Small intestine (tissue), 7 donors: ENCODE measurements at regions not wholly inside any gene's neighbourhood (a gene's known extent, or its start where the extent isn't known, plus 50 kb on each side); places are given as distances from the start of the nearest gene placed in this dataset.

Source experiments
- DNase-seq, 2 donors: peaks; one replicate each; pipeline versions ENCODE4 v3.0.0 to v3.0.0-alpha.2; 2013
- FAIRE-seq: peaks from 2 replicates; lab custom pipeline; 2012; peaks lifted over from hg19 to GRCh38; lab: Jason Lieb, UNC
- H3K27ac ChIP-seq, 3 donors: one replicate each; pipeline ENCODE4 v1.5.1; 2013; ENCODE audit warnings: low read length in 2 of 3, mild to moderate bottlenecking in 2 of 3, control low read depth in 1 of 3, inconsistent platforms in 1 of 3, low read depth in 1 of 3, moderate library complexity in 1 of 3
- H3K27me3 ChIP-seq, 3 donors: one replicate each; pipeline ENCODE4 v1.6.1; 2013; ENCODE audit warnings: low read length in 3 of 3, inconsistent platforms in 1 of 3; ENCODE audit not compliant: control insufficient read depth in 3 of 3, insufficient read depth in 3 of 3
- H3K36me3 ChIP-seq, 3 donors: one replicate each; pipeline ENCODE4 v1.6.1; 2013; ENCODE audit warnings: low read length in 3 of 3, inconsistent platforms in 1 of 3, low read depth in 1 of 3, mild to moderate bottlenecking in 1 of 3, moderate library complexity in 1 of 3; ENCODE audit not compliant: control insufficient read depth in 3 of 3, insufficient read depth in 2 of 3
- H3K4me1 ChIP-seq, 3 donors: one replicate each; pipeline ENCODE4 v1.6.1; 2013; ENCODE audit warnings: low read length in 2 of 3, inconsistent platforms in 1 of 3, low read depth in 1 of 3, mild to moderate bottlenecking in 1 of 3, moderate library complexity in 1 of 3; ENCODE audit not compliant: control insufficient read depth in 3 of 3, insufficient read depth in 2 of 3
- H3K4me3 ChIP-seq, 3 donors: one replicate each; pipeline ENCODE4 v1.5.1; 2013; ENCODE audit warnings: low read length in 3 of 3, control low read depth in 1 of 3, inconsistent platforms in 1 of 3, low read depth in 1 of 3, mild to moderate bottlenecking in 1 of 3, moderate library complexity in 1 of 3
- H3K9me3 ChIP-seq, 2 donors: one replicate each; pipeline ENCODE4 v1.6.1; 2013; ENCODE audit warnings: low read depth in 1 of 2, low read length in 1 of 2; ENCODE audit not compliant: control insufficient read depth in 2 of 2, insufficient read depth in 1 of 2
- WGBS, 3 donors: extraction: QIAGEN DNeasy Blood & Tissue Kit; methylation state at CpG; one replicate each; pipeline ENCODE4 v1.1.7; 2013; 5-methylcytosine and 5-hydroxymethylcytosine counted together
- donor health status: healthy with polysubstance abuse.
- donor health status: control.
- donor health status: control.
- donor health status: Bipolar disorder and iron deficiency.
- donor health status: healthy.

- no peak for DNase-seq
- H3K27ac ChIP-seq, result no peak overlapping the region
- no peak overlapping the region for H3K4me3 ChIP-seq
- 59 to 73% (median 66%) methylated on average over 10 of the region's 10 CpGs for WGBS, 3 donors
- no peak for FAIRE-seq
- no peaks in the 10 kb centered on the region for H3K36me3 ChIP-seq
- H3K9me3 ChIP-seq, result peaks cover 0 to 22% of the 10 kb centered on the region in 2 donors
- H3K4me1 ChIP-seq, result peaks cover 0 to 18% (median 2%) of the 10 kb centered on the region in 3 donors
- peaks cover 0 to 2% (median 0%) of the 10 kb centered on the region in 3 donors for H3K27me3 ChIP-seq
These were observed 68.8 kb upstream of the IYD start for GRCh38 chr6:150299873-150300485.

- H3K4me3 ChIP-seq, result no peak overlapping the region
- H3K27ac ChIP-seq, result peak overlapping the region in 2 of 3 donors; percentile 14 to 81
- 67 to 80% (median 70%) methylated on average over 6 of the region's 6 CpGs for WGBS, 3 donors
- FAIRE-seq (no peak), DNase-seq (peak in 1 of 2 donors; percentile 72)
- peaks cover 0 to 18% (median 2%) of the 10 kb centered on the region in 3 donors for H3K4me1 ChIP-seq
- H3K27me3 ChIP-seq, result peaks cover 0 to 2% (median 0%) of the 10 kb centered on the region in 3 donors
- H3K9me3 ChIP-seq, result peaks cover 0 to 13% of the 10 kb centered on the region in 2 donors
- no peaks in the 10 kb centered on the region for H3K36me3 ChIP-seq
These were observed 66.8 kb upstream of the IYD start for GRCh38 chr6:150301846-150302519.

- 36 to 63% (median 36%) methylated on average over 7 of the region's 7 CpGs for WGBS, 3 donors
- Histone ChIP-seq H3K4me3 (no peak overlapping the region), H3K27ac (peak overlapping the region in 2 of 3 donors; percentile 25 to 81), H3K9me3 (peaks cover 0 to 6% of the 10 kb centered on the region in 2 donors), H3K36me3 (no peaks in the 10 kb centered on the region), H3K4me1 (peaks cover 0 to 18% (median 2%) of the 10 kb centered on the region in 3 donors), H3K27me3 (no peaks in the 10 kb centered on the region)
- FAIRE-seq, result no peak
- peak in 1 of 2 donors; percentile 80 for DNase-seq
These were observed 66.2 kb upstream of the IYD start for GRCh38 chr6:150302520-150303176.

- 82 to 92% (median 88%) methylated on average over 2 of the region's 2 CpGs for WGBS, 3 donors
- Histone ChIP-seq H3K36me3 (no peaks in the 10 kb centered on the region), H3K4me3 (no peak overlapping the region), H3K27ac (peak overlapping the region in 1 of 3 donors; percentile 81), H3K9me3 (peaks cover 0 to under 1% of the 10 kb centered on the region in 2 donors), H3K4me1 (peaks cover 0 to 18% (median 2%) of the 10 kb centered on the region in 3 donors), H3K27me3 (no peaks in the 10 kb centered on the region)
- no peak for DNase-seq
- no peak for FAIRE-seq
These were observed 65.6 kb upstream of the IYD start for GRCh38 chr6:150303256-150303655.

GRCh38 chr6:150304429-150304828 lies 64.4 kb upstream of the IYD start:
- no peak for FAIRE-seq
- DNase-seq, result no peak
- 83 to 94% (median 88%) methylated on average over 3 of the region's 3 CpGs for WGBS, 3 donors
- no peaks in the 10 kb centered on the region for H3K27me3 ChIP-seq
- no peak overlapping the region for H3K27ac ChIP-seq
- no peak overlapping the region for H3K4me3 ChIP-seq
- H3K36me3 ChIP-seq, result no peaks in the 10 kb centered on the region
- H3K9me3 ChIP-seq, result no peaks in the 10 kb centered on the region
- peaks cover 0 to 18% (median 2%) of the 10 kb centered on the region in 3 donors for H3K4me1 ChIP-seq

GRCh38 chr6:150306290-150306689 lies 62.5 kb upstream of the IYD start:
- no peak overlapping the region for H3K27ac ChIP-seq
- no peak for FAIRE-seq

GRCh38 chr6:150307520-150307919 lies 61.3 kb upstream of the IYD start:
- Histone ChIP-seq H3K9me3 (no peaks in the 10 kb centered on the region), H3K36me3 (no peaks in the 10 kb centered on the region), H3K4me3 (no peak overlapping the region), H3K4me1 (peaks cover 0 to 8% (median 2%) of the 10 kb centered on the region in 3 donors), H3K27ac (no peak overlapping the region), H3K27me3 (no peaks in the 10 kb centered on the region)
- WGBS, 3 donors, result 84 to 90% (median 90%) methylated on average over 3 of the region's 3 CpGs
- no peak for DNase-seq
- no peak for FAIRE-seq

More at GRCh38 chr6:150306290-150306689, 62.5 kb upstream of the IYD start:
- peaks cover 0 to 18% (median 2%) of the 10 kb centered on the region in 3 donors for H3K4me1 ChIP-seq
- no peaks in the 10 kb centered on the region for H3K9me3 ChIP-seq
- H3K27me3 ChIP-seq, result no peaks in the 10 kb centered on the region
- no peak overlapping the region for H3K4me3 ChIP-seq
- no peak for DNase-seq
- no peaks in the 10 kb centered on the region for H3K36me3 ChIP-seq

GRCh38 chr6:150308812-150309645 lies 59.8 kb upstream of the IYD start:
- no peak overlapping the region for H3K27ac ChIP-seq
- 78 to 88% (median 85%) methylated on average over 11 of the region's 11 CpGs for WGBS, 3 donors
- no peak for DNase-seq
- H3K4me3 ChIP-seq, result no peak overlapping the region
- H3K36me3 ChIP-seq, result no peaks in the 10 kb centered on the region
- H3K27me3 ChIP-seq, result no peaks in the 10 kb centered on the region
- no peaks in the 10 kb centered on the region for H3K4me1 ChIP-seq
- no peak for FAIRE-seq
- no peaks in the 10 kb centered on the region for H3K9me3 ChIP-seq
